ENCODE measurements at regions not wholly inside any gene's neighbourhood (a gene's known extent, or its start where the extent isn't known, plus 50 kb on each side); places are given as distances from the start of the nearest gene placed in this dataset.

DNA sequence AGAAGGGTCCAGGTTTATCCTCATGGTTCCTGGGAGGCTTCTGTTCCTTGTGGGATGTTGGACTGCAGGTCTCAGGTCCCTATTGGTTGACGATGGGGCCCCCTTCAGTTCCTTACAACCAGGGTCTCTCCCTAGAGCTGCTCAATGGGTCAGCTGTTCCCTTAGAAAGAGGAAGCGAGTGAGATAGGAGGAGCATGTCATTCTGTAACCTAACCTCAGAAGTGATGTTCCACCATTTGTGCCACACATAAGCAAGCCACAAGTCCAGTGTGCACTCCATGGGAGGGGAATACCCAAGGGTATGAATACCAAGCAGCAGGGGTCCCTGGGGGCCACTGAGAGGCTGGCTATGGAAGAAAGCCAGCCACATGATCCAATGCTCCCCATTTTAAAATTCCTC is 192.7 kb downstream of the GATA3 start:
- Histone ChIP-seq H3K27me3 (ENCODE audit: low read depth) (no peaks in the 10 kb centered on the region), H3K4me1 (no peaks in the 10 kb centered on the region), H3K36me3 (replicated peaks) (no peaks in the 10 kb centered on the region), H3K4me3 (no peak overlapping the region), H3K9me3 (no peaks in the 10 kb centered on the region)
- DNase-seq (ENCODE audit: low spot score in 2 of 2) = no peak
- in situ Hi-C loops (cut with MboI; ENCODE audit: low sequenced_read_pairs) = no loop called here

DNA sequence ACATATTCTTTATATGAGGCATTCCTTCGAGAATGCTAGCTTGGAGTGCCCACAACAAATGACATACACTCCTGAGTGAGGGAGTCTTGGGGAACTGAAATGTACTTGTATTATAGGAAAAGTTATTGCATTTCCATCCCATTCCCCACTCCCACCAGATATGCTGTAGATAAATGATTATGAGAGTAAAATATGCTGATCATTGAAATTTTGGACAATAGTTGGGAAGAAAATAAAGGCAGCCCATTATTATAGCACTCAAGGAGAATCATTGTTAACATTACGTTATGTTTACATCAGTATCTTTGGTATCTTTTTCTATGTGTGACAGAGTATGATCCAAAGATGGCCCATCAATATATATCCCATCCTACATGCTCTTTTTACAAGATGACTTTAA is 194.4 kb downstream of the GATA3 start:
- H3K4me1 ChIP-seq = no peaks in the 10 kb centered on the region
- H3K36me3 ChIP-seq (replicated peaks) = no peaks in the 10 kb centered on the region
- no peak for DNase-seq (ENCODE audit: low spot score in 2 of 2)
- H3K9me3 ChIP-seq = no peaks in the 10 kb centered on the region
- in situ Hi-C loops (cut with MboI; ENCODE audit: low sequenced_read_pairs) = no loop called here
- H3K27me3 ChIP-seq (ENCODE audit: low read depth) = no peaks in the 10 kb centered on the region
- H3K4me3 ChIP-seq = no peak overlapping the region

DNA sequence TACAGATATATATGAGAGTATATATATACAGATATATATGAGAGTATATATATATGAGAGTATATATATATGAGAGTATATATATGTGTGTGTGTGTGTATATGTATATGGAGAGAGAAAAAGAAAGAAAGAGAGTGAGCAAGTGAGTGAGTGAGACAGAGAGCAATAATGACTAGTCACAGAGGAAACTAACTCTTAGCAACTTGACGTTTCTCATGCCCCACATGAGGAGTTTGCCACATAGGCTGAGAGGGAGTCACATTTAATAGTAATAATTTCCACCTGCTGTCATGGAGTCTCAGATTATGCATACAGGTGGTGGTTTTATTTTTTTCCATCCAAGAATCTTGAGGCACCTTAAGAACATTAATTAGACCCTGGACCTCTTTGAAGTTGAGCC is 199.9 kb downstream of the GATA3 start:
- DNase-seq (ENCODE audit: low spot score in 2 of 2) = no peak
- in situ Hi-C loops (cut with MboI; ENCODE audit: low sequenced_read_pairs) = no loop called here
- Histone ChIP-seq H3K4me3 (no peak overlapping the region), H3K27me3 (ENCODE audit: low read depth) (no peaks in the 10 kb centered on the region), H3K4me1 (no peaks in the 10 kb centered on the region), H3K36me3 (replicated peaks) (no peaks in the 10 kb centered on the region), H3K9me3 (no peaks in the 10 kb centered on the region)

DNA sequence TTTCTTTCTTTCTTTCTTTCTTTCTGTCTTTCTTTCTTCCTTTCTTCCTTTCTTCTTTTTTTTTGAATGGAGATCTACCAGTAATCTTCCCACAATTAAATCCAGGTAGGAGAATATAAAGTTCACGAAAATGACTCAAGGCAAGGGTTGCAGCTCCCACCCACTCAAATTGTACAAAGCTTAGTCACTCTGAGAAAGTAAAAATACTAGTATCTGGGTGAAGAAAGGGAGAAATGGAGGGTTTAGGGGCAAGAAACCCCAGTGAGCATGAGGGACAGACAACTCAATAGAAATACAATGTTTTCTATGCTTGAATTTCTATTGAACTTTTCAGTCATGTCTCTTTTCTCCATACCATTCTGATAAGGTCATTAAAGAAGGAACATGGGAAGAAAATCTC is 200.8 kb downstream of the GATA3 start:
- Histone ChIP-seq H3K9me3 (no peaks in the 10 kb centered on the region), H3K36me3 (replicated peaks) (no peaks in the 10 kb centered on the region), H3K27me3 (ENCODE audit: low read depth) (no peaks in the 10 kb centered on the region), H3K4me3 (no peak overlapping the region), H3K4me1 (no peaks in the 10 kb centered on the region)
- no peak for DNase-seq (ENCODE audit: low spot score in 2 of 2)
- in situ Hi-C loops (cut with MboI; ENCODE audit: low sequenced_read_pairs) = no loop called here

DNA sequence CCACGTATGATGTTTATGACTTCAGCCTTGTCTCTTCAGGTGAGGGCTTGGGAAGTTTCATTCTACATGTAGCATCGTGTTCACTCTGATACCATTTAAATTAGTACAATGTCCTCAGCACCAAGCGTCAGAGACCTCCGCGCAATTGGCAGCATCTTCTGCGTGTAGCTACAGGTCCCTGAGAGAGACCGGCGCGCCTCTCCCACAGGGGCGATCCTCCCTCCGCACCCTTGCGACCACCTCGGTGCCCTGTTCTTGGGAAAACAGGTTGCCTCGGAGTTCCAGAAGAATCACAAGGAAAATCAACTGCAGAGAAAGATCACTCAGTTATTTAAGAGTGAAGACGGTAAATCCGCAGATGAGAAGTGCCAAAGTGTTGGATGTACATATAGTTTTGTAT is 206.2 kb downstream of the GATA3 start:
- in situ Hi-C loops (cut with MboI; ENCODE audit: low sequenced_read_pairs) = no loop called here
- no peaks in the 10 kb centered on the region for H3K36me3 ChIP-seq (replicated peaks)
- H3K4me3 ChIP-seq = no peak overlapping the region
- H3K27me3 ChIP-seq (ENCODE audit: low read depth) = no peaks in the 10 kb centered on the region
- no peaks in the 10 kb centered on the region for H3K9me3 ChIP-seq
- H3K4me1 ChIP-seq = no peaks in the 10 kb centered on the region
- no peak for DNase-seq (ENCODE audit: low spot score in 2 of 2)

DNA sequence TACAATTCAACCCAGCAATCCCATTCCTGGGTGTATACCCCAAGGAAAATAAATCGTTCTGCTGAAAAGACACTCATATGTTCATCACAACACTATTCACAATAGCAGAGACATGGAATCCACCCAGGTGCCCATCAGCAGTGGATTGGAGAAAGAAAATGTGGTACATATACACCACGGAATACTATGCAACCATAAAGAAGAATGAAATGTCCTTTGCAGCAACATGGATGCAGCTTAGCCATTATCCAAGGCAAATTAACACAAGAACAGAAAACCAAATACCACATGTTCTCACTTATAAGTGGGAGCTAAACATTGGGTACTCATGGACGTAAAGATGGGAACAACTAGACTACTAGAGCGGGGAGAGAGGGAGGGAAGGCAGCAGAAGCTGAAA is 207.8 kb downstream of the GATA3 start:
- in situ Hi-C loops (cut with MboI; ENCODE audit: low sequenced_read_pairs) = no loop called here
- DNase-seq (ENCODE audit: low spot score in 2 of 2) = no peak
- no peaks in the 10 kb centered on the region for H3K36me3 ChIP-seq (replicated peaks)
- H3K4me3 ChIP-seq = no peak overlapping the region
- no peaks in the 10 kb centered on the region for H3K9me3 ChIP-seq
- H3K27me3 ChIP-seq (ENCODE audit: low read depth) = 0 out of 2 replicates have a peak, but pooled peaks cover 3% of the 10 kb centered on the region
- H3K4me1 ChIP-seq = no peaks in the 10 kb centered on the region

DNA sequence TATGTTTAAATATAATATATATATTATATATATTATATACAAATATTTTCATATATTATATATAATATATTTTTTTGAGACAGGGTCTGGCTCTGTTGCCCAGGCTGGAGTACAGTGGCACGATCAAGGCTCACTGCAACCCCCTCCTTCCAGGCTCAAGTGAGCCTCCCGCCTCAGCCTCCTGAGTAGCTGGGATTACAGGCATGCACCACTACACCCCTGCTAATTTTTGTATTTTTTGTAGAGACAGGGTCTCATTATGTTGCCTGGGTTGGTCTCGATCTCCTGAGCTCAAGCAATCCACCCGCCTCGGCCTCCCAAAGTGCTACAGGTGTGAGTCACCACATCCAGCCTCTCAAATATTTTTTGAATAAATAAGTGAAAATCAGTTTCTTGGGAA is 215.5 kb downstream of the GATA3 start:
- Histone ChIP-seq H3K36me3 (replicated peaks) (no peaks in the 10 kb centered on the region), H3K27me3 (ENCODE audit: low read depth) (0 out of 2 replicates have a peak, but pooled peaks cover 3% of the 10 kb centered on the region), H3K9me3 (no peaks in the 10 kb centered on the region), H3K4me1 (no peaks in the 10 kb centered on the region), H3K4me3 (no peak overlapping the region)
- in situ Hi-C loops (cut with MboI; ENCODE audit: low sequenced_read_pairs) = no loop called here
- DNase-seq (ENCODE audit: low spot score in 2 of 2) = no peak

DNA sequence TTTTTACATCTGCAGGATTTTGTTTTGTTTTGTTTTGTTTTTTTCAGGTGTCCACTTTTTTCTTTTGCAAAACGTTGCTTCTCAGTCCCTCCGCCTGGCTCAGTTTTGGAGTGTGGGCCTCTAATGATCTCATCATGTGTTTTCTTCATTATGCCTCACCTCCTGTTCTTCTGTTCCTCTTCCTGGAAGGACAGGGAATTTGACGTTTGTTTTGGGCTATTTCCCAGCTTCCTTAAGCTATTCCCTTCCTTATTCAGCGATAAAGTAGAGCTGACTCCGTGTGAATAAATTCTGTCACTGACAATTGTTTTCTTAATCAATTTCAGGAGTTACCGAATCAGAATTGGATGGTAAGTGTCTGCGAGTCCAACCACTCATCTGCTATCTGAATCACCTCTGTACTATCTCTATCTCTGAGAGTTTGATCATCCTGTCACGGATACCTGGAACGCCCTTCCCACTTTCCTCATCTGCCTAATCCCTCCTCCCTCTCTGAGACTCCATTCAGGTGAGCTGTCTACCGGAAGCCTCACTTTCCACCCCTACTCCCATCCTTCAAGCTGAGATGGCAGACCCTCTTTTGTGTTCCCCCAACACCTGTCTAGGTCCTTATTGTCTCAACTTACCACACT is 218.4 kb downstream of the GATA3 start:
- no peak for DNase-seq (ENCODE audit: low spot score in 2 of 2)
- no peaks in the 10 kb centered on the region for H3K27me3 ChIP-seq (ENCODE audit: low read depth)
- no peaks in the 10 kb centered on the region for H3K4me1 ChIP-seq
- no peak overlapping the region for H3K4me3 ChIP-seq
- in situ Hi-C loops (cut with MboI; ENCODE audit: low sequenced_read_pairs) = no loop called here
- no peaks in the 10 kb centered on the region for H3K36me3 ChIP-seq (replicated peaks)
- H3K9me3 ChIP-seq = no peaks in the 10 kb centered on the region

DNA sequence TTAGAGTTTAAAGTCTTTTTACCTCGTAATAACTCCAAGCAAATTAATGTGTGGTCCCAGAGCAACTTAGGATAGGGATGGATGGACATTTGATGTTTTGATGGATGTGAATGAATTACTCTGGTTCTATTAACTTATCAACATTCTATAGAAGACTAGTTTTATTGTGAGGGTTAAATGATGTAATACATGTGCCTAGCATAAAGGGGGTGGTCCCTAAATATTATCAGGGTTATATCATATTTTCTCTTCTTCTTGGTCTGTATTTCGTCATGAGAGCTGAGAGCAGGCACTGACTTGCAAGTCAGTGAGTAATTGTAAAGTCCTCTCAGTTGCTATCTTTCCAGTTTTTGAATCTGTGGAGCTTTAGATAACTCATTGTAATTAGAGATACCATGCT is 219.3 kb downstream of the GATA3 start:
- DNase-seq (ENCODE audit: low spot score in 2 of 2) = no peak
- H3K9me3 ChIP-seq = no peaks in the 10 kb centered on the region
- no peaks in the 10 kb centered on the region for H3K36me3 ChIP-seq (replicated peaks)
- no peaks in the 10 kb centered on the region for H3K27me3 ChIP-seq (ENCODE audit: low read depth)
- in situ Hi-C loops (cut with MboI; ENCODE audit: low sequenced_read_pairs) = no loop called here
- no peaks in the 10 kb centered on the region for H3K4me1 ChIP-seq
- H3K4me3 ChIP-seq = no peak overlapping the region

DNA sequence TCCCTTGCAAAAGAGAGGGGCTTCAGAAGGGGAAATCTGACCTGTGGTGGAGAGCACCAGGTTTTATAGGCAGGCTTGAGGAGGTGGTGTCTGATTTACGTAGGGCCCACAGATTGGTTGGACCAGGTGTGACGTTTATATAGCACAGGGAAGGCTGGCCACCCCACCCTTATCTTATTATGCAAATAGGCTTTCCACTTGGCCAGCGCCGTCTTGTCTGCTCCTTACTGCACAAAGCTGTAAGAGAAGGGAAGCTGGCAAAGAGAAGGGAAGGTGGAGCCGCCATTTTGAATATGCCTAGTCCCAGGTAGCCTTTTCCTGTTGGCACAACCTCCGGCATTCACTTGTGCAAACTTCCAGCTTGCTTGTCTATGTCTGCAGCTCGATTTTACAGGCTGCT is 221.4 kb downstream of the GATA3 start:
- in situ Hi-C loops (cut with MboI; ENCODE audit: low sequenced_read_pairs) = no loop called here
- no peaks in the 10 kb centered on the region for H3K4me1 ChIP-seq
- H3K36me3 ChIP-seq (replicated peaks) = no peaks in the 10 kb centered on the region
- no peaks in the 10 kb centered on the region for H3K27me3 ChIP-seq (ENCODE audit: low read depth)
- H3K9me3 ChIP-seq = no peaks in the 10 kb centered on the region
- DNase-seq (ENCODE audit: low spot score in 2 of 2) = no peak
- no peak overlapping the region for H3K4me3 ChIP-seq

DNA sequence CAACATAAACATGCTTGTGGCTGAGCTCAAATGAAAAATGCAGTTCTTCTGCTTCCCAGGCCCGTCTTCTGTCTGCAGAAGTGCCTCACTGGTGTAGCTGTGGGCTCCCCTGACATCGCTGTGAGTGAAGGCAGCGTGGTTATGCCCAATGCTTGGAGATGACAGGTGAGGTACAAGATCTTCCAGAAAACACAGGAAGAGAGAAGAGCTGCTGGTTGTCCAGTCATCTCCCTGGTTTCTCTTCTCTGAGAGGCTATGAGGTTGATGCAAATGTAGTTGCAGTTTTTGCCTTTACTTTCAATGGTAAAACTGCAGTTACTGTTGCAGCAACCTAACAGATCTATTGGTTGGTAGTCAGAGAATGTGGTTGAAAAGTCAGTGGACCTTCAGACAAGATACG is 223.6 kb downstream of the GATA3 start:
- in situ Hi-C loops (cut with MboI; ENCODE audit: low sequenced_read_pairs) = no loop called here
- Histone ChIP-seq H3K4me3 (no peak overlapping the region), H3K27me3 (ENCODE audit: low read depth) (no peaks in the 10 kb centered on the region), H3K4me1 (no peaks in the 10 kb centered on the region), H3K9me3 (no peaks in the 10 kb centered on the region), H3K36me3 (replicated peaks) (no peaks in the 10 kb centered on the region)
- DNase-seq (ENCODE audit: low spot score in 2 of 2) = no peak

DNA sequence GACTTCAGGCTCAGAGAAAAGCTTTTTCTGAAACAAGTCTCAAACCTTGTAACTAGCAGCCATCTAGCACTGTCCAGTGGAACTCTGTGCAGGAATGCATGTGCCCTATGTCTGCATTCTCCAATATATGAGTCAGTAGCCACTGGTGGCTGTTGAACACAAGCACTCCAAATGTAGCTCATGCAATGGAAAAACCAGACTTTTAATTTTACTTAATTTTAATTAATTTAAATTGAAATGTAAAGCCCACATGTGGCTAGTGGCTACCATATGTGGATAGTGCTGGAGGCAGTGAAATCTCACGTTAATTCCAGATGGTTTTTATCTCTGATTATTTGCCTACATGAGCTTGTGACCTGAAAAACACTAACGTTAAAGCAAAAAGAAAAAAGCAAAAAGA is 225.1 kb downstream of the GATA3 start:
- H3K27me3 ChIP-seq (ENCODE audit: low read depth) = no peaks in the 10 kb centered on the region
- H3K9me3 ChIP-seq = no peaks in the 10 kb centered on the region
- no peaks in the 10 kb centered on the region for H3K36me3 ChIP-seq (replicated peaks)
- DNase-seq (ENCODE audit: low spot score in 2 of 2) = no peak
- H3K4me3 ChIP-seq = no peak overlapping the region
- H3K4me1 ChIP-seq = no peaks in the 10 kb centered on the region
- in situ Hi-C loops (cut with MboI; ENCODE audit: low sequenced_read_pairs) = no loop called here

DNA sequence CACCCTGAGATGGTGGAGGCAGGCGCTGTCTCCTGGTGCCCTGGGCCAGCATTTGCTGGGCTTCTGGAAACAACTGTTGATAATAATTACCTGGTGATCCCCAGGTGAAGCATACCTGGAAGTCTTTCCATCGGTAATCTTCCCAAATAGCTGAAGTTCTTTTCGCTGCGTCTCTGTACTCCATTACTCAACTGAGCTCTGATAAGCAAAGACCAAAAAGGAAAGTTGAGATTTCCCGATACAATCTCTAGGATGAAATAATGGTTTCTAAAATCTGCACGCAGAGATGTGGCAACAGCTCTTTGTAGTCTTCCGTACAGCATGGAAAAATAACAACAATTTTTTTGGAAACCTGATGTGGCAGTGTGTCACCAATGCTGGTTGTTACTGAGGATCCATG is 226.5 kb downstream of the GATA3 start:
- H3K9me3 ChIP-seq = no peaks in the 10 kb centered on the region
- H3K27me3 ChIP-seq (ENCODE audit: low read depth) = no peaks in the 10 kb centered on the region
- H3K4me3 ChIP-seq = no peak overlapping the region
- no peaks in the 10 kb centered on the region for H3K36me3 ChIP-seq (replicated peaks)
- no peak for DNase-seq (ENCODE audit: low spot score in 2 of 2)
- H3K4me1 ChIP-seq = no peaks in the 10 kb centered on the region
- in situ Hi-C loops (cut with MboI; ENCODE audit: low sequenced_read_pairs) = no loop called here

DNA sequence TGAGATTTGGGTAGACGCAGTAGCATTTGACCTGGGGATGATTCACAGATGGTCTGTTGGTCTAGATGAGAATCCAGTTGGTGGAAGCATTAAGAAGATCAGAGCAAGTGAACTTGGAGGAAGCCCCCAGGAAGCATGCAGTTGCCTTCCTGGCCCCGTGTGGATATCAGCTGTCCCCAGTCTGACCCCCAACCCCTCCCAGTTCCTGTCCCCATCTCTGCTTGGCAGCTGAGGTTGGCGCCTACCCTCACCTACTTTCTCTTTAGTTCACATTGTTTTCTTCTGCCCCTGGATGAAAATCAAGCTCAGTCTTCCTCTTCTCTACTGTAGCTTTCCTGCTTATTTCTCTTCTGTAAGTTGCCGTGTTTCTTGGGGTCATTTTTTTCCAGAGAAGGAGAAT is 227.9 kb downstream of the GATA3 start:
- no peaks in the 10 kb centered on the region for H3K27me3 ChIP-seq (ENCODE audit: low read depth)
- no peak overlapping the region for H3K4me3 ChIP-seq
- no peaks in the 10 kb centered on the region for H3K4me1 ChIP-seq
- in situ Hi-C loops (cut with MboI; ENCODE audit: low sequenced_read_pairs) = no loop called here
- H3K9me3 ChIP-seq = no peaks in the 10 kb centered on the region
- H3K36me3 ChIP-seq (replicated peaks) = no peaks in the 10 kb centered on the region
- no peak for DNase-seq (ENCODE audit: low spot score in 2 of 2)

DNA sequence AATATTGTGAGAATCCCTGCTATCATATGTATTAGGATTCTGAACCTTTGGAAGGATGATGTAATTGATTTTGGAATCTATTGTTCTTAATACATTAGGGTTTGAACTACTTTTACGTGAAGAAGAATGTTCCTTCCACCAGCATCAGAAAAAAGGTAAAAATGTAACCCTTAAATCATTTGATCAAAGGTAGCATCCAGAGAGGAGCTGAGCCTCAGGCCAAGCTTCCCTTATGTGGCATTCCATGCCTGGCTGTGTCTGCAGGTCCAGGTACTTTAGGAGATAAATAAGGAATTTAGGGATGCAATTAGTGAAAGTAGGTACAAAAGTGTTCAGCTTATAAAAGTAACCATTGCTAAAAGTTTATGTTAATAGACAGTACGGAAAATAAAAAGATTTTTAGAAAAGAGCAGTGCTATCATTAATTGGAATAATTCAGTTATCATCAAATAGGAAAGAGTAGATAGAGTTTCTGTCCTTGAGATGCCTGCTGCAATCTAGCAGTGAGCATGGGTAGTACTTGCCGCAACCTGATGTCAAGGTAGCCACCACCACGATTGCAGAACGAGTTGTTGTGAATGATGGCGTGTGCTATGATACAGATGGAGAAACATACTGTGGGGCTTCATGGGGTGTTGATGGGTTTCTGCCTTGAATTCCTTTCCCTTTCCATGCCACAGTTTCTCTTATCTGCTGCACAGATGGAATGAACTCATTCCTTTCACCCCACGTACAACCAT is 228.8 kb downstream of the GATA3 start:
- no peaks in the 10 kb centered on the region for H3K4me1 ChIP-seq
- H3K27me3 ChIP-seq (ENCODE audit: low read depth) = no peaks in the 10 kb centered on the region
- no peaks in the 10 kb centered on the region for H3K9me3 ChIP-seq
- H3K36me3 ChIP-seq (replicated peaks) = no peaks in the 10 kb centered on the region
- H3K4me3 ChIP-seq = no peak overlapping the region
- in situ Hi-C loops (cut with MboI; ENCODE audit: low sequenced_read_pairs) = no loop called here
- DNase-seq (ENCODE audit: low spot score in 2 of 2) = no peak

Data from HAP-1 (cell line).